Gastroesophageal sphincter (tissue), 3 donors: ENCODE measurements at regions not wholly inside any gene's neighbourhood (a gene's known extent, or its start where the extent isn't known, plus 50 kb on each side); places are given as distances from the start of the nearest gene placed in this dataset.

ENCODE experiments used
- CTCF ChIP-seq, 4 experiments: fragments of 200-600 bp in 2 of 4; fragments of 450-650 bp in 2 of 4; sonication (generic) in 1 of 4; IDR thresholded peaks; one replicate each; pipeline ENCODE4 v1.5.1; 2017 to 2019; ENCODE audit warnings: antibody characterized with exemption in 4 of 4, mild to moderate bottlenecking in 2 of 4, moderate library complexity in 2 of 4
- EP300 ChIP-seq: sonication (generic); formaldehyde crosslinking; IDR thresholded peaks from one replicate; pipeline ENCODE4 v1.6.1; 2017; ENCODE audit warnings: antibody characterized with exemption, mild to moderate bottlenecking
- POLR2A ChIP-seq, 2 donors: fragments of 450-650 bp; IDR thresholded peaks; one replicate each; pipeline ENCODE4 v1.6.1; 2017; ENCODE audit warnings: antibody characterized with exemption in 2 of 2, mild to moderate bottlenecking in 2 of 2, moderate library complexity in 1 of 2
- POLR2AphosphoS5 ChIP-seq: sonication (generic); formaldehyde crosslinking; IDR thresholded peaks from one replicate; pipeline ENCODE4 v1.6.1; 2017; ENCODE audit warnings: antibody characterized with exemption

GRCh38 chr18:22015156-22015555, 154.2 kb upstream of the GATA6 start:
- TF ChIP-seq CTCF (IDR thresholded peaks at IDR 0.05) (no peak), POLR2A (IDR thresholded peaks at IDR 0.05) (no peak), POLR2AphosphoS5 (no peak), EP300 (no peak)
